Breast epithelium (tissue), 4 donors: ENCODE measurements at regions not wholly inside any gene's neighbourhood (a gene's known extent, or its start where the extent isn't known, plus 50 kb on each side); places are given as distances from the start of the nearest gene placed in this dataset.

Source experiments
- DNase-seq, 2 donors: peaks; one replicate each; pipeline ENCODE4 v3.0.0-alpha.2; 2019; ENCODE audit warnings: low spot score in 2 of 2
- H3K27ac ChIP-seq, 2 donors: fragments of 200-600 bp; sonication (generic) in 1 of 2; one replicate each; pipeline ENCODE4 v1.5.1; 2016 to 2019; ENCODE audit warnings: mild to moderate bottlenecking in 1 of 2
- H3K27me3 ChIP-seq, 2 donors: fragments of 200-600 bp; sonication (generic) in 1 of 2; one replicate each; pipeline versions ENCODE4 v1.5.1 to v1.6.0; 2017 to 2019; ENCODE audit warnings: control low read depth in 1 of 2, mild to moderate bottlenecking in 1 of 2
- H3K36me3 ChIP-seq: fragments of 200-600 bp; one replicate; pipeline ENCODE4 v1.5.1; 2019
- H3K4me1 ChIP-seq, 2 donors: fragments of 200-600 bp; sonication (generic); one replicate each; pipeline ENCODE4 v1.5.1; 2016 to 2019; ENCODE audit warnings: control low read depth in 1 of 2
- H3K4me3 ChIP-seq, 3 donors: fragments of 200-600 bp; sonication (generic); 1 replicate in 2 of 3; 2 replicates in 1 of 3; pipeline ENCODE4 v1.5.1; 2016 to 2019; ENCODE audit warnings: mild to moderate bottlenecking in 3 of 3, moderate library complexity in 2 of 3
- H3K9me3 ChIP-seq, 2 donors: fragments of 200-600 bp; sonication (generic) in 1 of 2; one replicate each; pipeline ENCODE4 v1.5.1; 2016 to 2019; ENCODE audit warnings: control low read depth in 1 of 2
- CTCF ChIP-seq, 3 donors: fragments of 450-650 bp; IDR thresholded peaks; one replicate each; pipeline ENCODE4 v1.5.1; 2016 to 2017; ENCODE audit warnings: antibody characterized with exemption in 3 of 3, mild to moderate bottlenecking in 3 of 3, moderate library complexity in 3 of 3
- POLR2A ChIP-seq: fragments of 450-650 bp; IDR thresholded peaks from one replicate; pipeline ENCODE4 v1.6.1; 2016; ENCODE audit warnings: antibody characterized with exemption, mild to moderate bottlenecking, moderate library complexity
- POLR2AphosphoS5 ChIP-seq, 3 donors: sonication (generic); formaldehyde crosslinking; IDR thresholded peaks; one replicate each; pipeline ENCODE4 v1.6.1; 2017; ENCODE audit warnings: antibody characterized with exemption in 3 of 3
- intact Hi-C: fragments of 100-400 bp; cut with DNase I; formaldehyde crosslinking; loops from one replicate; pipeline ENCODE4 v1.15.1; 2023; ENCODE audit warnings: low total_unique reads

GRCh38 chr6:101208152-101208551 lies 185.4 kb upstream of the GRIK2 start:
- Histone ChIP-seq H3K36me3 (no peaks in the 10 kb centered on the region), H3K27me3 (no peaks in the 10 kb centered on the region), H3K4me3 (no peak overlapping the region), H3K4me1 (no peaks in the 10 kb centered on the region), H3K9me3 (no peaks in the 10 kb centered on the region), H3K27ac (no peak overlapping the region)
- no peak for TF ChIP-seq POLR2AphosphoS5 (IDR thresholded peaks at IDR 0.05)
- TF ChIP-seq CTCF (IDR thresholded peaks at IDR 0.05): no peak
- TF ChIP-seq POLR2A: no peak
- intact Hi-C loops: no loop called here
- DNase-seq: no peak

- Histone ChIP-seq H3K27ac (no peak overlapping the region), H3K9me3 (no peaks in the 10 kb centered on the region), H3K4me1 (no peaks in the 10 kb centered on the region), H3K27me3 (no peaks in the 10 kb centered on the region), H3K36me3 (no peaks in the 10 kb centered on the region), H3K4me3 (no peak overlapping the region)
- intact Hi-C loops: no loop called here
- DNase-seq: no peak
- no peak for TF ChIP-seq POLR2A
- no peak for TF ChIP-seq POLR2AphosphoS5 (IDR thresholded peaks at IDR 0.05)
- no peak for TF ChIP-seq CTCF (IDR thresholded peaks at IDR 0.05)
These were observed 180.9 kb upstream of the GRIK2 start for GRCh38 chr6:101212640-101213039.

DNA sequence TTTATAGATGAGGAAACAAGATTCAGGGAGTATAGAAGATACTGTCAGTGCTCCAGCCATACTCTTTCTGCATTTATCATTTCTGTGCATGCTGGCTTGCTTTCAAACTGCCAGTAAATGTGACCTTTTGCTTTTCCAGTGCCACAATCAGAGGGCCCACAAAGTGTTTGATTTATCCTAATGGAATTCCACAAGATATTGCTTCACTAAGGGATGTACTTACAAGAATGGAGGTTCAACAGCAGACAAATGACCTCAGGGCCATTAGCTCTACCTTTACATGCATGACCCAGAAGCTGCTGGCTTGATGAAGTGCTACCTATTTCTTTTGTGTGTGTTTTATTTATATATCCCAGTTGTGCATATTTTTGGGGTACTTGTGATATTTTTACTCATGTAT lies 171.5 kb upstream of the GRIK2 start:
- Histone ChIP-seq H3K27me3 (no peaks in the 10 kb centered on the region), H3K36me3 (no peaks in the 10 kb centered on the region), H3K4me3 (no peak overlapping the region), H3K9me3 (peaks cover 0 to 27% of the 10 kb centered on the region in 2 donors), H3K27ac (no peak overlapping the region), H3K4me1 (no peaks in the 10 kb centered on the region)
- no peak for TF ChIP-seq CTCF (IDR thresholded peaks at IDR 0.05)
- no peak for TF ChIP-seq POLR2A
- no peak for TF ChIP-seq POLR2AphosphoS5 (IDR thresholded peaks at IDR 0.05)
- no peak for DNase-seq
- intact Hi-C loops: no loop called here

DNA sequence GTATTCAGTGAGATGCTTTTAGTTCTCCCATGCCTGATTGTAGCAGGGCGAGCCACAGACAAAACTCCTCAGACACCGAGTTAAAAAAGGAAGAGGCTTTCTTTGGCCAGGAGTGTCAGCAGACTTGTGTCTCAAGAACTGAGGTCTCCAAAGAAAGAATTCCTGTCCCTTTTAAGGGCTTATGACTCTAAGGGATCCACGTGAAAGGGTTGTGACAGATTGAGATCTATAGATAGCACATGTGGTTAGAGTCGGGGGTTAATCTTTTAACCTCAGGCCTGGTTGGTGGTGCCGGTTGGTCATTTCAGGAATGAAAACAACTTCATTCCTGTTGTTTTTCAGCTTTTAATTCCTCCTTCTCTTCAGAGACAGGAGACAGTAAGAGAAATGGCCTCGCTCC lies 168.8 kb upstream of the GRIK2 start:
- peaks cover 0 to 27% of the 10 kb centered on the region in 2 donors for H3K9me3 ChIP-seq
- intact Hi-C loops: no loop called here
- H3K4me3 ChIP-seq: no peak overlapping the region
- no peaks in the 10 kb centered on the region for H3K27me3 ChIP-seq
- no peaks in the 10 kb centered on the region for H3K36me3 ChIP-seq
- H3K4me1 ChIP-seq: no peaks in the 10 kb centered on the region
- no peak overlapping the region for H3K27ac ChIP-seq
- DNase-seq: no peak
- TF ChIP-seq POLR2AphosphoS5 (IDR thresholded peaks at IDR 0.05) (no peak), CTCF (IDR thresholded peaks at IDR 0.05) (no peak), POLR2A (no peak)

GRCh38 chr6:101226677-101227135 lies 166.8 kb upstream of the GRIK2 start:
- no peak for DNase-seq

More at GRCh38 chr6:101226677-101227135, 166.8 kb upstream of the GRIK2 start:
- no peaks in the 10 kb centered on the region for H3K36me3 ChIP-seq
- TF ChIP-seq POLR2A (no peak), POLR2AphosphoS5 (IDR thresholded peaks at IDR 0.05) (no peak), CTCF (IDR thresholded peaks at IDR 0.05) (no peak)
- H3K9me3 ChIP-seq: peaks cover 0 to 27% of the 10 kb centered on the region in 2 donors
- intact Hi-C loops: no loop called here
- no peaks in the 10 kb centered on the region for H3K4me1 ChIP-seq
- no peaks in the 10 kb centered on the region for H3K27me3 ChIP-seq
- no peak overlapping the region for H3K27ac ChIP-seq
- H3K4me3 ChIP-seq: no peak overlapping the region
